ENCODE measurements at regions not wholly inside any gene's neighbourhood (a gene's known extent, or its start where the extent isn't known, plus 50 kb on each side); places are given as distances from the start of the nearest gene placed in this dataset.

DNA sequence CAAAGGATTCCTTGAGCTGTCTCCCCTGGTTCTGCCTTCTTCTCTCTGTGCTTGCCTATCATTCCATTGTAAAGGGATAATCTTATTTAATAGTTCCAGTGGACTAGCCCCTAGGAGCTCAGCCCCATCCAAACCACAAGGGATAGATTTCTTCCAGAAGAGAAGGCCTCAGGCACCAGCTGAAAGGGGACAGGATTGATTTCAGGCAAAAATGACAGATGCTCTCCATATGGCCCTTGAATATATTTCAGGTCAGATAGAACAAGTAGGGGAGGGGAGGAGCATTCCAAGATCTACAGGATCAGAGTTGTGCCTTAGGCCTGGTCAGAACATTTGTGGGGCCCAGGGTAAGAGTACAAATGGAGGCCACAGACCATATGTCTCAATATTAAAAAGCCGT, 85.3 kb downstream of the RPLP1 start:
- Histone ChIP-seq H3K4me1 (ENCODE audit: control insufficient read depth, low read length) (no peaks in the 10 kb centered on the region), H3K9me2 (replicated peaks; ENCODE audit: control insufficient read depth, low read length) (no peaks in the 10 kb centered on the region), H3K27me3 (ENCODE audit: control insufficient read depth, low read length) (peaks cover 8% of the 10 kb centered on the region; the same call in 1 of the 2 replicates), H3K4me3 (ENCODE audit: low read length) (no peak overlapping the region), H3K79me2 (ENCODE audit: control insufficient read depth, low read length) (no peaks in the 10 kb centered on the region), H3K4me2 (ENCODE audit: low read length) (no peak overlapping the region), H4K20me1 (ENCODE audit: control insufficient read depth, insufficient read depth, low read depth, low read length) (no peaks in the 10 kb centered on the region), H3K36me3 (ENCODE audit: control insufficient read depth, low read length) (no peaks in the 10 kb centered on the region), H3K9me3 (ENCODE audit: control insufficient read depth, insufficient read depth, low read length) (no peaks in the 10 kb centered on the region), H3F3A (ENCODE audit: control insufficient read depth, insufficient read depth) (no peaks in the 10 kb centered on the region), H3K27ac (ENCODE audit: low read depth, low read length) (no peak overlapping the region)
- TF ChIP-seq, protein P1, sequence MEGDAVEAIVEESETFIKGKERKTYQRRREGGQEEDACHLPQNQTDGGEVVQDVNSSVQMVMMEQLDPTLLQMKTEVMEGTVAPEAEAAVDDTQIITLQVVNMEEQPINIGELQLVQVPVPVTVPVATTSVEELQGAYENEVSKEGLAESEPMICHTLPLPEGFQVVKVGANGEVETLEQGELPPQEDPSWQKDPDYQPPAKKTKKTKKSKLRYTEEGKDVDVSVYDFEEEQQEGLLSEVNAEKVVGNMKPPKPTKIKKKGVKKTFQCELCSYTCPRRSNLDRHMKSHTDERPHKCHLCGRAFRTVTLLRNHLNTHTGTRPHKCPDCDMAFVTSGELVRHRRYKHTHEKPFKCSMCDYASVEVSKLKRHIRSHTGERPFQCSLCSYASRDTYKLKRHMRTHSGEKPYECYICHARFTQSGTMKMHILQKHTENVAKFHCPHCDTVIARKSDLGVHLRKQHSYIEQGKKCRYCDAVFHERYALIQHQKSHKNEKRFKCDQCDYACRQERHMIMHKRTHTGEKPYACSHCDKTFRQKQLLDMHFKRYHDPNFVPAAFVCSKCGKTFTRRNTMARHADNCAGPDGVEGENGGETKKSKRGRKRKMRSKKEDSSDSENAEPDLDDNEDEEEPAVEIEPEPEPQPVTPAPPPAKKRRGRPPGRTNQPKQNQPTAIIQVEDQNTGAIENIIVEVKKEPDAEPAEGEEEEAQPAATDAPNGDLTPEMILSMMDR (IDR thresholded peaks at IDR 0.05; ENCODE audit: low read depth, low read length, poor library complexity, severe bottlenecking): no peak
- TF ChIP-seq EZH2phosphoT487 (IDR thresholded peaks at IDR 0.05; ENCODE audit: borderline replicate concordance, low read length): no peak

DNA sequence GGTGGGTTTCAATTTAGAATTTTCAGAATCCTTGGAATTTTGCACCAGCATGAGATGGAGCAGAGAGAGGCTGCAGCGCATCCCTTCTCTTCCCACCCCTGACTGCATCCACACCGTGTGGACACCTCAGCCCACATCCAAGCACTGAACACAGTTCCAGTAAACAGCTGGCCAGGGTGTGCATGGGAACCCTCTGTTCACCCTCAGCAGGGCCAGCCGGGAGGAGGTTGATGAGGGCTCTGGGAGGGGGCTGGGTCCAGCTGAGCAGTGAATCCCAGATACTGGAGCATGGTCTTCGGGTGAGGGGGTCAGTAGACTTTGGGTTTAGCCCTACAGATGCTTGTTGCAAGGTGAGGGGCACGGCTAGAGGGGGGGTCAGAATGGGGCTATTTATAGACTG, 85.8 kb downstream of the RPLP1 start:
- Histone ChIP-seq H3F3A (ENCODE audit: control insufficient read depth, insufficient read depth) (no peaks in the 10 kb centered on the region), H3K27ac (ENCODE audit: low read depth, low read length) (no peak overlapping the region), H3K79me2 (ENCODE audit: control insufficient read depth, low read length) (no peaks in the 10 kb centered on the region), H3K4me2 (ENCODE audit: low read length) (no peak overlapping the region), H3K27me3 (ENCODE audit: control insufficient read depth, low read length) (peaks cover 8% of the 10 kb centered on the region; the same call in 1 of the 2 replicates), H3K9me2 (replicated peaks; ENCODE audit: control insufficient read depth, low read length) (no peaks in the 10 kb centered on the region), H3K4me3 (ENCODE audit: low read length) (no peak overlapping the region), H4K20me1 (ENCODE audit: control insufficient read depth, insufficient read depth, low read depth, low read length) (no peaks in the 10 kb centered on the region), H3K9me3 (ENCODE audit: control insufficient read depth, insufficient read depth, low read length) (no peaks in the 10 kb centered on the region), H3K36me3 (ENCODE audit: control insufficient read depth, low read length) (no peaks in the 10 kb centered on the region), H3K4me1 (ENCODE audit: control insufficient read depth, low read length) (no peaks in the 10 kb centered on the region)
- TF ChIP-seq EZH2phosphoT487 (IDR thresholded peaks at IDR 0.05; ENCODE audit: borderline replicate concordance, low read length): no peak
- TF ChIP-seq, protein P1 (IDR thresholded peaks at IDR 0.05; ENCODE audit: low read depth, low read length, poor library complexity, severe bottlenecking): no peak

DNA sequence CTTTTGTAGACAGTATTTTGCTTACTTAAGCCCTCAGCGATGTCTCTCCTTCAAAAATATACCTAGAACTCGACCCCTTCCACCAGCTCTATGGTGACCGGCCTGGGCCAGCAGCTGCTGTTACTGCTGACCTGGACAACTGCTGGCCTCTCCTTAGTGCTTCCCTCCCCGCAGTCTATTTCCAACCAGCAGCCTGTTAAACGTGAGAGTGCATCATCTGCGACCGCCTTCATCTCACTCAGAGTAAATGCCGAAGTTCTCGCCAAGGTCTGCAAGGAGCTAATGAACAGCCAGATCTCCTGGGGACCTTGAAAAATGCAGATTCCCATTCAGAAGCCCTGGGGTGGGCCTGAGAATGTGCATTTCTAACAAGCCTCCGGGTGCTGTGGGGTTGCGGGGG, 86.7 kb downstream of the RPLP1 start:
- H3K79me2 ChIP-seq (ENCODE audit: control insufficient read depth, low read length): no peaks in the 10 kb centered on the region
- no peak overlapping the region for H3K4me3 ChIP-seq (ENCODE audit: low read length)
- no peaks in the 10 kb centered on the region for H3F3A ChIP-seq (ENCODE audit: control insufficient read depth, insufficient read depth)
- no peak overlapping the region for H3K4me2 ChIP-seq (ENCODE audit: low read length)
- no peaks in the 10 kb centered on the region for H3K36me3 ChIP-seq (ENCODE audit: control insufficient read depth, low read length)
- no peak overlapping the region for H3K27ac ChIP-seq (ENCODE audit: low read depth, low read length)
- H3K9me2 ChIP-seq (replicated peaks; ENCODE audit: control insufficient read depth, low read length): no peaks in the 10 kb centered on the region
- H4K20me1 ChIP-seq (ENCODE audit: control insufficient read depth, insufficient read depth, low read depth, low read length): no peaks in the 10 kb centered on the region
- H3K9me3 ChIP-seq (ENCODE audit: control insufficient read depth, insufficient read depth, low read length): no peaks in the 10 kb centered on the region
- TF ChIP-seq EZH2phosphoT487 (IDR thresholded peaks at IDR 0.05; ENCODE audit: borderline replicate concordance, low read length): no peak
- TF ChIP-seq, protein P1 (IDR thresholded peaks at IDR 0.05; ENCODE audit: low read depth, low read length, poor library complexity, severe bottlenecking): no peak
- H3K4me1 ChIP-seq (ENCODE audit: control insufficient read depth, low read length): no peaks in the 10 kb centered on the region
- H3K27me3 ChIP-seq (ENCODE audit: control insufficient read depth, low read length): peaks cover 13% of the 10 kb centered on the region

DNA sequence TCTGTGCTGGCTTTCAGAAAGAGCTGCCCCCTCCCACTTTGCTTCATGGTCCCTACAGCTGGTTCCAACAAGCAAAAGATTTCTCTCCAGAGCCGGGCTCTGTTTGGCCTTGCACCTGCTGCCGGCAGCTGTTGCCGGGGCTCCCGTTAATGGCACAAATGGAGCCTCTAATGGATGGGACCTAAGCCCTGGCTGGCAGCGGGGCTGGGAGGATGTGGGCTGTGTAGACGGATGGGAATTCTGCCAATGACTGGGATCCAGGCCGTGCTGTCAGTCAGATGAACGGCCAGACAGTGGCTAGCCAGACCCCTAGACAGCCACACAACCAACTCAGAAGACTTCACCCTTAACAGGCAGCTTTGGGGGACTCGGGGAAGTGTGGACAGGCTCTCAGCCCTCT, 88.0 kb downstream of the RPLP1 start:
- TF ChIP-seq, protein P1 (IDR thresholded peaks at IDR 0.05; ENCODE audit: low read depth, low read length, poor library complexity, severe bottlenecking): no peak
- no peak for TF ChIP-seq EZH2phosphoT487 (IDR thresholded peaks at IDR 0.05; ENCODE audit: borderline replicate concordance, low read length)
- Histone ChIP-seq H4K20me1 (ENCODE audit: control insufficient read depth, insufficient read depth, low read depth, low read length) (no peaks in the 10 kb centered on the region), H3K4me1 (ENCODE audit: control insufficient read depth, low read length) (no peaks in the 10 kb centered on the region), H3F3A (ENCODE audit: control insufficient read depth, insufficient read depth) (no peaks in the 10 kb centered on the region), H3K27me3 (ENCODE audit: control insufficient read depth, low read length) (peaks cover 17% of the 10 kb centered on the region), H3K27ac (ENCODE audit: low read depth, low read length) (no peak overlapping the region), H3K4me2 (ENCODE audit: low read length) (no peak overlapping the region), H3K36me3 (ENCODE audit: control insufficient read depth, low read length) (no peaks in the 10 kb centered on the region), H3K9me3 (ENCODE audit: control insufficient read depth, insufficient read depth, low read length) (no peaks in the 10 kb centered on the region), H3K79me2 (ENCODE audit: control insufficient read depth, low read length) (no peaks in the 10 kb centered on the region), H3K4me3 (ENCODE audit: low read length) (no peak overlapping the region), H3K9me2 (replicated peaks; ENCODE audit: control insufficient read depth, low read length) (no peaks in the 10 kb centered on the region)

Measured in DOHH2 (cell line).